ENCODE measurements at regions not wholly inside any gene's neighbourhood (a gene's known extent, or its start where the extent isn't known, plus 50 kb on each side); places are given as distances from the start of the nearest gene placed in this dataset.

GRCh38 chr3:194995334-194995733 lies 275.6 kb downstream of the XXYLT1 start:
- DNase-seq (ENCODE audit: low spot score): no peak

- DNase-seq (ENCODE audit: low spot score): no peak
Measured at GRCh38 chr3:194995922-194996321, 275.0 kb downstream of the XXYLT1 start.

- DNase-seq (ENCODE audit: low spot score): no peak
Measured at GRCh38 chr3:194996746-194997145, 274.2 kb downstream of the XXYLT1 start.

- no peak for DNase-seq (ENCODE audit: low spot score)
Measured at GRCh38 chr3:194998417-194998816, 272.5 kb downstream of the XXYLT1 start.

- DNase-seq (ENCODE audit: low spot score): no peak
Measured at GRCh38 chr3:194998948-194999347, 272.0 kb downstream of the XXYLT1 start.

- DNase-seq (ENCODE audit: low spot score): no peak
Measured at GRCh38 chr3:194999491-194999890, 271.5 kb downstream of the XXYLT1 start.

GRCh38 chr3:195001261-195001660 lies 269.7 kb downstream of the XXYLT1 start:
- DNase-seq (ENCODE audit: low spot score): no peak

- DNase-seq (ENCODE audit: low spot score): no peak
Measured at GRCh38 chr3:195001961-195002861, 268.7 kb downstream of the XXYLT1 start.

GRCh38 chr3:195003006-195003892 lies 267.7 kb downstream of the XXYLT1 start:
- peak; percentile 8 for DNase-seq (ENCODE audit: low spot score)

GRCh38 chr3:195003893-195004289 lies 267.1 kb downstream of the XXYLT1 start:
- no peak for DNase-seq (ENCODE audit: low spot score)

GRCh38 chr3:195004512-195005250 lies 266.3 kb downstream of the XXYLT1 start:
- DNase-seq (ENCODE audit: low spot score): no peak

- no peak for DNase-seq (ENCODE audit: low spot score)
Measured at GRCh38 chr3:195005251-195005620, 265.7 kb downstream of the XXYLT1 start.

- no peak for DNase-seq (ENCODE audit: low spot score)
Measured at GRCh38 chr3:195005759-195006510, 265.0 kb downstream of the XXYLT1 start.

- no peak for DNase-seq (ENCODE audit: low spot score)
Measured at GRCh38 chr3:195007151-195007550, 263.8 kb downstream of the XXYLT1 start.

GRCh38 chr3:195007766-195008165 lies 263.2 kb downstream of the XXYLT1 start:
- no peak for DNase-seq (ENCODE audit: low spot score)

- no peak for DNase-seq (ENCODE audit: low spot score)
Measured at GRCh38 chr3:195008816-195009215, 262.1 kb downstream of the XXYLT1 start.

- DNase-seq (ENCODE audit: low spot score): no peak
Measured at GRCh38 chr3:195009616-195010015, 261.3 kb downstream of the XXYLT1 start.

- no peak for DNase-seq (ENCODE audit: low spot score)
Measured at GRCh38 chr3:195010551-195011100, 260.3 kb downstream of the XXYLT1 start.

- no peak for DNase-seq (ENCODE audit: low spot score)
Measured at GRCh38 chr3:195011231-195011834, 259.6 kb downstream of the XXYLT1 start.

GRCh38 chr3:195012100-195012499 lies 258.9 kb downstream of the XXYLT1 start:
- no peak for DNase-seq (ENCODE audit: low spot score)

GRCh38 chr3:195012571-195012970 lies 258.4 kb downstream of the XXYLT1 start:
- DNase-seq (ENCODE audit: low spot score): no peak
